Transverse colon (tissue), 4 donors: ENCODE measurements at regions not wholly inside any gene's neighbourhood (a gene's known extent, or its start where the extent isn't known, plus 50 kb on each side); places are given as distances from the start of the nearest gene placed in this dataset.

Experiments used
- DNase-seq: peaks from one replicate; pipeline ENCODE4 v3.0.0-alpha.2; 2019
- H3K27ac ChIP-seq, 4 donors: fragments of 200-600 bp; sonication (generic); 2 replicates each; pipeline ENCODE4 v1.5.1; 2016 to 2018; ENCODE audit warnings: inconsistent platforms in 4 of 4
- H3K27me3 ChIP-seq: fragments of 200-600 bp; sonication (generic); 2 replicates; pipeline ENCODE4 v1.5.1; 2017; ENCODE audit warnings: inconsistent platforms
- H3K36me3 ChIP-seq, 4 donors: fragments of 200-600 bp; sonication (generic); 2 replicates each; pipeline ENCODE4 v1.5.1; 2017 to 2019; ENCODE audit warnings: inconsistent platforms in 4 of 4
- H3K4me1 ChIP-seq, 4 donors: fragments of 200-600 bp; sonication (generic); 2 replicates each; pipeline ENCODE4 v1.5.1; 2017 to 2020; ENCODE audit warnings: inconsistent platforms in 4 of 4
- H3K4me3 ChIP-seq, 4 donors: fragments of 200-600 bp; sonication (generic); 1 replicate in 1 of 4; 2 replicates in 3 of 4; pipeline versions ENCODE4 v1.5.1 to v1.6.1; 2017 to 2019; ENCODE audit warnings: inconsistent platforms in 4 of 4
- H3K9me3 ChIP-seq, 2 donors: fragments of 200-600 bp; sonication (generic); 2 replicates each; pipeline ENCODE4 v1.5.1; 2017 to 2019; ENCODE audit warnings: inconsistent platforms in 2 of 2
- EP300 ChIP-seq: sonication (generic); formaldehyde crosslinking; IDR thresholded peaks from one replicate; pipeline ENCODE4 v1.6.1; 2017; ENCODE audit warnings: antibody characterized with exemption, low read depth
- POLR2A ChIP-seq: fragments of 450-650 bp; IDR thresholded peaks from one replicate; pipeline ENCODE4 v1.6.1; 2016; ENCODE audit warnings: antibody characterized with exemption, mild to moderate bottlenecking, moderate library complexity
- POLR2AphosphoS5 ChIP-seq, 3 donors: sonication (generic); formaldehyde crosslinking; IDR thresholded peaks; one replicate each; pipeline ENCODE4 v1.6.1; 2016; ENCODE audit warnings: antibody characterized with exemption in 3 of 3
- WGBS, 2 donors: methylation state at CpG; one replicate each; pipeline ENCODE4 v1.1.5; 2018; ENCODE audit warnings: low coverage in 1 of 2; 5-methylcytosine and 5-hydroxymethylcytosine counted together
- in situ Hi-C, 4 donors: fragments of 200-750 bp; cut with MboI; loops; one replicate each; pipeline versions ENCODE4 v1.15.0 to v1.15.1; 2017; ENCODE audit warnings: low sequenced_read_pairs in 3 of 4, low pct_ligation_motif_present in 1 of 4, low pct_unique_long_range_greater_than_20kb in 1 of 4
- intact Hi-C: fragments of 100-400 bp; cut with DNase I; formaldehyde crosslinking; loops from one replicate; pipeline ENCODE4 v1.15.1; 2023; ENCODE audit warnings: low total_unique reads
- TF ChIP-seq, protein P1 (sequence below), 5 experiments: fragments of 200-600 bp in 3 of 5; fragments of 450-650 bp in 2 of 5; sonication (generic) in 3 of 5; IDR thresholded peaks; 1 replicate in 2 of 5; 2 replicates in 3 of 5; pipeline ENCODE4 v1.5.1; 2016 to 2017; ENCODE audit warnings: antibody characterized with exemption in 5 of 5, inconsistent platforms in 3 of 5, mild to moderate bottlenecking in 2 of 5, moderate library complexity in 1 of 5

DNA sequence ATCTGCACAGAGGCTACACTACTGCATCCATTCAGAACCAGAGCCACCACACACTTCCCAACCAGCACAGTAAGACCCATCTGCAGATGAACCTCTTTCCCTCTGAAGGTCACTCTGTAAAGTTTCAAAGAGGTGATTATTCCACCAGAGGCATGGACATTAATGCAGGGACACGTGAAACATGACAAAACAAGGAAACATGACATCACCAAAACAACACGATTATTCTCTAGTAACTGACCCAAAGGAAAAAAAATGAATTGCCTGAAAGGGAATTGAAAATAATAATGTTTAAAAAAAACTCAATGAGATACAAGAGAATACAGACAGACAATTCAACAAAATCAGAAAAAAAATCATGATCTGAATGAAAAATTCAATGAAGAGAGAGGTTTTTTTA lies 139.1 kb downstream of the RERGL start:
- no peaks in the 10 kb centered on the region for H3K4me1 ChIP-seq
- in situ Hi-C loops (no loop called here), intact Hi-C loops (no loop called here)
- no peak overlapping the region for H3K27ac ChIP-seq
- 56 to 58% methylated on average over 2 of the region's 2 CpGs for WGBS, 2 donors
- no peaks in the 10 kb centered on the region for H3K27me3 ChIP-seq
- H3K36me3 ChIP-seq, result no peaks in the 10 kb centered on the region
- DNase-seq, result no peak
- H3K4me3 ChIP-seq, result no peak overlapping the region
- TF ChIP-seq POLR2AphosphoS5 (IDR thresholded peaks at IDR 0.05) (no peak), POLR2A (no peak), EP300 (no peak)
- TF ChIP-seq, protein P1, sequence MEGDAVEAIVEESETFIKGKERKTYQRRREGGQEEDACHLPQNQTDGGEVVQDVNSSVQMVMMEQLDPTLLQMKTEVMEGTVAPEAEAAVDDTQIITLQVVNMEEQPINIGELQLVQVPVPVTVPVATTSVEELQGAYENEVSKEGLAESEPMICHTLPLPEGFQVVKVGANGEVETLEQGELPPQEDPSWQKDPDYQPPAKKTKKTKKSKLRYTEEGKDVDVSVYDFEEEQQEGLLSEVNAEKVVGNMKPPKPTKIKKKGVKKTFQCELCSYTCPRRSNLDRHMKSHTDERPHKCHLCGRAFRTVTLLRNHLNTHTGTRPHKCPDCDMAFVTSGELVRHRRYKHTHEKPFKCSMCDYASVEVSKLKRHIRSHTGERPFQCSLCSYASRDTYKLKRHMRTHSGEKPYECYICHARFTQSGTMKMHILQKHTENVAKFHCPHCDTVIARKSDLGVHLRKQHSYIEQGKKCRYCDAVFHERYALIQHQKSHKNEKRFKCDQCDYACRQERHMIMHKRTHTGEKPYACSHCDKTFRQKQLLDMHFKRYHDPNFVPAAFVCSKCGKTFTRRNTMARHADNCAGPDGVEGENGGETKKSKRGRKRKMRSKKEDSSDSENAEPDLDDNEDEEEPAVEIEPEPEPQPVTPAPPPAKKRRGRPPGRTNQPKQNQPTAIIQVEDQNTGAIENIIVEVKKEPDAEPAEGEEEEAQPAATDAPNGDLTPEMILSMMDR (IDR thresholded peaks at IDR 0.05), result no peak
- H3K9me3 ChIP-seq, result no peaks in the 10 kb centered on the region

DNA sequence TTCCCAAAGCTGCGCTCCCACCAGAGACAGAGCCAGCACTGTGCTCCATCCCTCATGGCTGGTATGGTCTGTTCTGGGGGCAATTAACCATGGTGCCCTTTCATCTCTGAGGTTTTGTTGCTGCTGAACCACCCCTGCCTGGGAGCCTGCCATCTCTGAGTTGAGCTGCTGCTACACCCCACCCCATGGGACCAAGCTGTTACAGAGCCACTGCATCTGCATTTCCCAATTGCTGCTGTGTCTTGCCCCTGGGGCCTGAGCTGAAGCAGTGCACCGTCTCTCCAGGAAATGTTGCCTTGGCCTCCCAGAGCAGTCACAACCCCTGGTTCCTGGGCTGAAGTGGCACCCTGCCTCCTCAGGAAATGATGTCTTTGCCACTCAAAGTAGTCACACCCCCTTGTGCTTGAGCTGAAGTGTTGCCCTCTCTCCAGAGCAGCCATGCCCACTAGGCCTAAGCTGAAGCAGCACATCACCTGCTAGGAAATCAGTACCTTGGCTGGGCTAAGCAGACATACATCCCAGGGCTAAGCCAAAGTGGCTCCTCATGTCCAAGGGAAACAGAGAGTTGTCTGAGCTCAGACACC lies 140.3 kb downstream of the RERGL start:
- 83% methylated on average over 2 of the region's 2 CpGs; no CpG with 5 or more reads in 1 of the 2 donors for WGBS, 2 donors
- TF ChIP-seq POLR2A (no peak), POLR2AphosphoS5 (IDR thresholded peaks at IDR 0.05) (no peak), EP300 (no peak)
- TF ChIP-seq, protein P1 (IDR thresholded peaks at IDR 0.05), result no peak
- H3K27ac ChIP-seq, result no peak overlapping the region
- intact Hi-C loops, result no loop called here
- no peaks in the 10 kb centered on the region for H3K9me3 ChIP-seq
- no peak for DNase-seq
- no peaks in the 10 kb centered on the region for H3K36me3 ChIP-seq
- H3K4me1 ChIP-seq, result no peaks in the 10 kb centered on the region
- no peak overlapping the region for H3K4me3 ChIP-seq
- in situ Hi-C loops, result no loop called here
- no peaks in the 10 kb centered on the region for H3K27me3 ChIP-seq

DNA sequence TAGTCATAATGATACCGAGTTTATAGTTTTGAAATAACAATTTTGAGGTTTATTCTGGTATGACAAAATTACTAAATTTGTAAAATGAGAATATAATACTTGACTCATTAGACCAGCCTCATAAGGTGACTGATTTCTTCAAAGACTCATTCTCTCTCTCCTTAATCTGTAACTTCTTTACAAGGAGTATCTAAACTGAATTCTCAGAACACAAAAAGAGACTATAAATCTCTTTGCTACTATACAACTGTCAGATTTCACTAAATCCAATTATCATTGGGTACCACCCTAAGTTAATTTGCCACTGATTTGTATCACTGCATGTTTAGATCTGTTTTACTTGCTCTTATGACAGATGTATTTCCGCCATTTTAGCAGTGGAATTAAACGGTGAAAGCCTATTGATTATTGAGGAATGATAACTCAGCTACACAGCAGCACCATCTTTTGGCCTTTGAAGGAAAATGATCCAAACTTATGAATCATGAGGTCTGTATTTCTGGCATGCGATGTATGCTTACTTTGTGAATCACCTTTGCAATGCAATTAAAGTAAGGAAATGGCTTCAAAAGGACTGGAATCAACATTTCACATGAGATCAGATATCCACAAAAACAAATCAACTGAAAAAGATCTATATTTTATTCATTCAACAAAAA lies 161.2 kb downstream of the RERGL start:
- Histone ChIP-seq H3K9me3 (no peaks in the 10 kb centered on the region), H3K36me3 (no peaks in the 10 kb centered on the region), H3K27me3 (no peaks in the 10 kb centered on the region), H3K4me3 (no peak overlapping the region), H3K4me1 (no peaks in the 10 kb centered on the region), H3K27ac (no peak overlapping the region)
- TF ChIP-seq POLR2A (no peak), EP300 (no peak), POLR2AphosphoS5 (IDR thresholded peaks at IDR 0.05) (no peak)
- TF ChIP-seq, protein P1 (IDR thresholded peaks at IDR 0.05), result no peak
- 69 to 78% methylated on average over 4 of the region's 4 CpGs for WGBS, 2 donors
- no peak for DNase-seq
- intact Hi-C loops, result no loop called here
- in situ Hi-C loops, result no loop called here

DNA sequence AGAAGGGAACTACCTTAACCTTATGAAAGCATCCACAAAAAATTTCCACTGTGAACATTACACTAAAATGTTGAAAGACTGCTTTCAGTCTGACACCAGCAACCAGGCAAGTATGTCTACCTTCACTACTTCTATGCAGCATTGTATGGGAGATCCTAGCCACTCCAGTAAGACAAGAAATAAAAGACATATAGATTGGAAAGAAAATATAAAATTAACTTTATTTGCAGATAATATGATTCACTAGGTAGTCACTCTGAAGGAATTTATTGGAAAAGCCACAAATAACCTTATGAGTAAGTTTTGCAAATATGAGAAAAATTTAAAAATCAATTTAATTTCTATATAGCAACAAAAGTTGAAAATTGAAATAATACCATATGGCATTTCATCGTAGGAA lies 172.0 kb downstream of the RERGL start:
- H3K27me3 ChIP-seq, result no peaks in the 10 kb centered on the region
- no peaks in the 10 kb centered on the region for H3K4me1 ChIP-seq
- 71 to 91% methylated on average over 1 of the region's 1 CpG for WGBS, 2 donors
- no peak overlapping the region for H3K27ac ChIP-seq
- TF ChIP-seq POLR2A, result no peak
- TF ChIP-seq EP300, result no peak
- TF ChIP-seq POLR2AphosphoS5 (IDR thresholded peaks at IDR 0.05), result no peak
- TF ChIP-seq, protein P1 (IDR thresholded peaks at IDR 0.05), result no peak
- intact Hi-C loops, result no loop called here
- no peaks in the 10 kb centered on the region for H3K36me3 ChIP-seq
- DNase-seq, result no peak
- in situ Hi-C loops, result no loop called here
- H3K9me3 ChIP-seq, result peaks cover 0 to 3% of the 10 kb centered on the region in 2 donors
- H3K4me3 ChIP-seq, result no peak overlapping the region
